IPS-15b (cell line): ENCODE measurements at regions not wholly inside any gene's neighbourhood (a gene's known extent, or its start where the extent isn't known, plus 50 kb on each side); places are given as distances from the start of the nearest gene placed in this dataset.

Experiments used
- H3K27me3 ChIP-seq: one replicate; pipeline ENCODE4 v1.6.1; 2013; ENCODE audit warnings: low read length; ENCODE audit not compliant: control insufficient read depth, insufficient read depth
- H3K36me3 ChIP-seq: one replicate; pipeline ENCODE4 v1.6.1; 2013; ENCODE audit warnings: low read length; ENCODE audit not compliant: control insufficient read depth, insufficient read depth
- H3K4me1 ChIP-seq: one replicate; pipeline ENCODE4 v1.6.1; 2013; ENCODE audit warnings: mild to moderate bottlenecking, low read length; ENCODE audit not compliant: control insufficient read depth, insufficient read depth
- H3K4me3 ChIP-seq: one replicate; pipeline ENCODE4 v1.5.1; 2013; ENCODE audit warnings: low read depth, low read length
- H3K9ac ChIP-seq: one replicate; pipeline ENCODE4 v1.6.1; 2013; ENCODE audit warnings: low read depth, mild to moderate bottlenecking, low read length
- H3K9me3 ChIP-seq: one replicate; pipeline ENCODE4 v1.6.1; 2013; ENCODE audit warnings: mild to moderate bottlenecking, low read length; ENCODE audit not compliant: control insufficient read depth, insufficient read depth

DNA sequence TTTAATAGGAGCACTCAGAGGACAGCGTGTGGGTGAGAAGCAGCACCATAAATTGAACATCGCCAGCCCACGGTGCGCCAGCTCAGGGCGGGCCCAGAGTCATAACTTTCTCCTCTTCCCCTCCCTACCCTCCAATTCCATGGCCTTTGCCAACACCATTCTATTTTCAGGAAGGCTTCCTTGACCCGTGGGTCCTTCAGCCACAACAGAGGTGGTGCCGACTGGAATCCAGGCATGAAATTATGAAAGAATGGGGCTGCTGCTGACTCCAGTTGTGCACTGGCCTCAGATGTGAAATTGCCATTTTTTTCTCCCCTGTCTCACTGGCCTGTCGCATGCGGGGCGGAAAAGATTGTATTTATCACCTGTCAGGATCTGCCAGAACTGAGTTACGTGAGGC lies 345.9 kb downstream of the MIAT start:
- H3K27me3 ChIP-seq, result no peaks in the 10 kb centered on the region
- H3K9ac ChIP-seq, result no peak overlapping the region
- H3K9me3 ChIP-seq, result no peaks in the 10 kb centered on the region
- H3K36me3 ChIP-seq, result no peaks in the 10 kb centered on the region
- H3K4me3 ChIP-seq, result no peak overlapping the region
- peaks cover 7% of the 10 kb centered on the region for H3K4me1 ChIP-seq

DNA sequence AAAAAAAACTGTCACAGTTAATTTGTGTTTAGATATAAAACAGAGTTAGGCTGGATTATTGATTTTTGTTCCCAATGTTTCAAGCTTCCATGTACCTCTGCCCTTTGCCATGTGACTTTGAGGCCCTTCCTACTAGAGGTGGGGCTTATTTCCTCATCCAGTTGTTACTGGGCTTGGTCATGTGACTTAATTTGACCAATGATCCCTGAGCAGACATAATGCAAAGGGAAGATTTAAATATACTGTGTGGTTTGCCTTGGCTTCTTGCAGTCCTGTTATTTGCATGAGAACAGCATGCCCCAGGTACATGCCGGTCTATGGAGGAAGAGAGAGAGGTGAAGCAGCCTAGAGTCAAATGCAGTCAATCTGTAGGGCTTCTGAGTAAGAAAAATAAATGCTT lies 347.0 kb downstream of the MIAT start:
- Histone ChIP-seq H3K9me3 (no peaks in the 10 kb centered on the region), H3K36me3 (no peaks in the 10 kb centered on the region), H3K9ac (no peak overlapping the region), H3K4me3 (no peak overlapping the region), H3K27me3 (no peaks in the 10 kb centered on the region), H3K4me1 (peaks cover 7% of the 10 kb centered on the region)

DNA sequence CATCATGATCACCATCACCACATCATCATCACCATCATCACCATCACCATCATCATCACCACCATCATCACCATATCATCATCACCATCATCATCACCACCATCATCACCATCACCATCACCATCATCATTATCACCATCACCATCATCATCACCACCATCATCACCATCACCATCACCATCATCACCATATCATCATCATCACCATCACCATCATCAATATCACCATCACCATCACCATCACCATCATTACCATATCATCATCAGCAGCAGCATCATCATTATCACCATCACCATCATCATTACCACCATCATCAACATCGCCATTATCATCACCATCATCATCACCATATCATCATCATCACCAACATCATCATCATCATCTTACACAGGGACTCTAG lies 351.1 kb downstream of the MIAT start:
- Histone ChIP-seq H3K4me1 (no peaks in the 10 kb centered on the region), H3K27me3 (no peaks in the 10 kb centered on the region), H3K4me3 (no peak overlapping the region), H3K9me3 (no peaks in the 10 kb centered on the region), H3K9ac (no peak overlapping the region), H3K36me3 (no peaks in the 10 kb centered on the region)

DNA sequence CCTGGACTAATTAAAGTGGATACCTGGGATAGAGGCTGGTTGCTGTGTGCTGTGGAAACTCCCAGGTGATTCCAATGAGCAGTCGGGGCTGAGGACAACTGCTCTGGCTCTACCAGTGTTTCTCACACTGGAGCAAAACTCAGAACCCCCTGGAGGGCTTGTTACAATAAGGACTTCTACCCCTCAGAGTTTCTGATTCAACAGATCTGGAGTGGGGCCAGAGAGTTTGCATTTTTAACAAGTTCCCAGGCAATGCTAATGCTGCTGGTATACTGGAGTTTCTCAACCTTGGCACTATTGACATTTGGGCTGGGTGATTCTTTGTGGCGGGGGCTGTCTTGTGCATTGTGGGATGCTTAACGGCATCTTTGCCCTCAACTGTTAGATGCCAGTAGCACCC lies 353.7 kb downstream of the MIAT start:
- Histone ChIP-seq H3K9me3 (no peaks in the 10 kb centered on the region), H3K4me3 (no peak overlapping the region), H3K9ac (no peak overlapping the region), H3K4me1 (no peaks in the 10 kb centered on the region), H3K27me3 (no peaks in the 10 kb centered on the region), H3K36me3 (no peaks in the 10 kb centered on the region)

DNA sequence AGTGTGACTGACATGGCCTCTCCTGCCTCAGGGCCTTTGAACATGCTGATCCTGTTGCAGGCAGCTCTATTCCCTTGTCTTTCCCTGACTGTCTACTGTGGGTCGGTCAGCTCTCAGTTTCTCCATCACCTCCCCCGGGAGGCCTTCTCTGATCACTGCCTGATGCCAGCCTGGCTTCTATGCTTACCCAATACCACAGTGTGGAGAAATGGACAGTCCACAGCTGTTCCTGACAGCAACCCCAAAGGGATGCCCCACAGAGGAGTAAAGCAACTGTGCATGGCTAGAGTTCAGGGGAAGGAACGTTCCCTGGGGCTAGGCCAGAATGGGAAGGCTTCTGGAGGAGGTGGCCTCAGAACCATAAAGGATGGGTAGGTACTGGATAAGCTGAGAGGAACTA lies 354.3 kb downstream of the MIAT start:
- H3K4me1 ChIP-seq, result no peaks in the 10 kb centered on the region
- H3K27me3 ChIP-seq, result no peaks in the 10 kb centered on the region
- H3K4me3 ChIP-seq, result no peak overlapping the region
- no peaks in the 10 kb centered on the region for H3K36me3 ChIP-seq
- H3K9ac ChIP-seq, result no peak overlapping the region
- H3K9me3 ChIP-seq, result no peaks in the 10 kb centered on the region

DNA sequence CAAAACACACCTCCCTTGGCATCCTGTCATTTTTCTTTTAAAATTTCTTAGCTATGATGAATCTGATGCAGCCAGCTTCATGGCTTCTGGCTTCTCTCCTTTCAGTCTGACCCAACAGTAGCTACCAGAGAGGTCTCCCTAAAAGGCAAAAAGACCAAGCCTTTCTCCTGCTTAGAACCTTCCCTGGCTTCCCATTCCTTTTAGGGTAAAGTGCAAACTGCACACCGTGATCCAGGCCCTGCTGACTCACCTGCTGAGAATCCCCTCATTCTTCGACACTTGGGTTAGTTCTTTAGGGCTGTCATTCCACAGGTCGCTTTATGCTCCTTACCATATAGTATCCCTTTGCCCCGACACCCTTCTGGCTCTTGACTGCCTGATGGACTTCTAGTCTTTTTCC lies 362.4 kb downstream of the MIAT start:
- Histone ChIP-seq H3K9me3 (no peaks in the 10 kb centered on the region), H3K4me3 (no peak overlapping the region), H3K36me3 (no peaks in the 10 kb centered on the region), H3K27me3 (no peaks in the 10 kb centered on the region), H3K9ac (no peak overlapping the region), H3K4me1 (no peaks in the 10 kb centered on the region)

DNA sequence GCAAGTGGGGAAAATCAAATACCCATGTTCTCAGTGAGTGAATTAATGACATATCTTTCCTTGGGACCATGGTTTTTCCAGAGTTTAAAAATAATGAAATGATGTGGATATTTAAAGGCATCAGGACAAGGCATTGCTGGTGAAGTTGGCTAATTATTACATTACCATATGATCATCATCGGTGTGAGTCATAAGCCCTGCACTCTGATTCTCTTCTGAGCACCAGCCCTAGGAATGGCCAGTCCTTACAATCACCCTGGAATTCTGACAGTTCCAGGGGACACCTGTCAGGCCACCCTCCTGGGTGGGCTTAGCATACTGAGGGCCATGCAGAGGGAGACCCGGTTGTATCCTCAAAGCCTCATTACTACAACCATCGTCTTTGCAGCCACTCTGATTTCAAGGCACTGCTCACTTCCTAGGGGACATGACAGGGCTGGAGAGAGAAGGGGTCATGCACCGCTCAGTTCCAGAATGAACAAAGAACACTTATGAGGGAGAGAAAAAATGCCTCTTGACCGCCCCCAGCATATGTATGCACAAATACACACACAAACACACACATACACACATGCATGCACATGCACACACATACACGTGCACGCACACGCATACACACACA lies 365.0 kb downstream of the MIAT start:
- Histone ChIP-seq H3K36me3 (no peaks in the 10 kb centered on the region), H3K4me3 (no peak overlapping the region), H3K9ac (no peak overlapping the region), H3K27me3 (no peaks in the 10 kb centered on the region), H3K9me3 (no peaks in the 10 kb centered on the region), H3K4me1 (no peaks in the 10 kb centered on the region)

DNA sequence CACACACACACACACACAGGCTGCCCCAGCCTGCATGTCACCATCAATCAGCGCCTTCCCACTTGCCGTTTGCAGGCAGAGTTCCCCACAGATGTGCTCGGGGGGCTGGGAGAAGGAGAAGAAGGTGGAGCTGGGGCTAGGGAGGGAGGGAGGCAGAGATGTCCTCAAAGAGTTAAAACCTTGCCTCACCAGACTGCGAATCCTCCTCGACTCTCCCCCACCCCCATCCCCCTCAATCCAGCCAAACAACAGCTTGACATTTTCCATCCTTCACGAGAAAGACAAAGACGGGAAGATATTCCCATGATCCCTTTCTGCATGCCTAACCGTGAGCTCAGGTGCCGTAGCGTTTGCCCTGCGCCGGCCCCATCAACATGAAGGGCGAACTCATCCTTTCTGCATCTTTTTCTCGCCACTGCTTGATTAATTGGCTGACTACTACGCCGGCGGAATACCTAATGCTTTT lies 365.5 kb downstream of the MIAT start:
- H3K4me1 ChIP-seq, result no peaks in the 10 kb centered on the region
- H3K9me3 ChIP-seq, result no peaks in the 10 kb centered on the region
- no peak overlapping the region for H3K4me3 ChIP-seq
- H3K27me3 ChIP-seq, result no peaks in the 10 kb centered on the region
- H3K36me3 ChIP-seq, result no peaks in the 10 kb centered on the region
- H3K9ac ChIP-seq, result no peak overlapping the region

DNA sequence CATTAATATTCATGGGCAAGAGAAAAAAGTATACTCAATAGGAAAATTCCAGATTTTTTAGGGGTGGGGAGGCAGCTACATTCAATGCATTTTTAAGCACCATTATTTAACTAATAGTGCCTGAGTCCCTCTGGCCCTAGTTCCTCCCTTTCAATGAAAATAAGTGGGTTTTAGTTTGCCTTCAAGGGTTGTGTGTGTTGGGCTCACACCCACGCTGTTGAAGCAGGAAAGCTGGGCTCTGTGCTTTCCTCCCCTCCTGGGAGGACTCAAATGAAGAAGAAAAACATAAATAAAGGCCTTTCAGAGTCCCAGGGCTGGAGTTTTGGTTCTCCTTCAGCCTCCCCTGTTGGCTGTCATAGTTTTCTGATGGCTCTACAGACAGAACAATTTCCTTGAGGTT lies 366.2 kb downstream of the MIAT start:
- Histone ChIP-seq H3K9ac (no peak overlapping the region), H3K9me3 (no peaks in the 10 kb centered on the region)

DNA sequence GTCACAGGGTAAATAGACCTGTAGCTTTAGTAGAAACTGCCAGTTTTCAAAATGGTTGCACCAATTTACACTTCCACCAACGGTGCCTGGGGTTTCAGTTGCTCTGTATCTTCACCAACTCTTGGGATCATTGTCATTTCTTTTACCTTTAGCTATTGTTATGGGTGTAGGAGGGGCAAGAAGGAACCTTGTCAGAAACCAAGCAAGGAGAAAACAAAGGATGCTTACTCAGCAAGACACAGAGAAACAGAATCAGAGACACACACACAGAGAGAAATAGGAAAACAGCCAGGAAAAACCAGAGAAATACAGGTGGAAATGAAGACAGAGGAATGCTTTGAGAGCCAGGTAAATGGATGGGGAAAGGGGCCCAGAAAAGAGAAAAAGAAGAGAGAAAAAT lies 367.6 kb downstream of the MIAT start:
- no peaks in the 10 kb centered on the region for H3K36me3 ChIP-seq
- H3K4me1 ChIP-seq, result no peaks in the 10 kb centered on the region
- H3K27me3 ChIP-seq, result no peaks in the 10 kb centered on the region
- no peak overlapping the region for H3K9ac ChIP-seq
- H3K4me3 ChIP-seq, result no peak overlapping the region
- H3K9me3 ChIP-seq, result no peaks in the 10 kb centered on the region

More for the DNA sequence above, 366.2 kb downstream of the MIAT start:
- no peaks in the 10 kb centered on the region for H3K4me1 ChIP-seq
- H3K36me3 ChIP-seq, result no peaks in the 10 kb centered on the region
- no peak overlapping the region for H3K4me3 ChIP-seq
- no peaks in the 10 kb centered on the region for H3K27me3 ChIP-seq

DNA sequence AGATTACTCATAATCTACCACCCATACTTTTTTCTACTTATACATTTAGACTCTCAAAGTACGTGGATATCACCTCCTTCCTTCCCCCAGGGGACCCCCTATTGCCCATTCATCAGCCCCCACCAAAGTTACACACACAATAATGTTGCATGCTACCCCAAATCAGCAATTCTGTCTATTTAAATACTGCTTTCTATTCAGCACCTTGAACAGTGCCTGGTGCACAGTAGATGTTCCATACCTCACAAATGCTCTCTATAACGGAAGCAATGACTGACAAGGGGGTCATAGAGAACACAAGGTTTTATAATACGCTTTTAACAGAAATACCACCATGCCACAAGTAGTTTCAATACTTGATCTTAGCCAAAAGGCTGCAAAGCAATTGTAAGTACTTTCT lies 370.7 kb downstream of the MIAT start:
- no peaks in the 10 kb centered on the region for H3K36me3 ChIP-seq
- no peaks in the 10 kb centered on the region for H3K9me3 ChIP-seq
- H3K9ac ChIP-seq, result no peak overlapping the region
- H3K4me3 ChIP-seq, result no peak overlapping the region
- no peaks in the 10 kb centered on the region for H3K4me1 ChIP-seq
- H3K27me3 ChIP-seq, result no peaks in the 10 kb centered on the region

DNA sequence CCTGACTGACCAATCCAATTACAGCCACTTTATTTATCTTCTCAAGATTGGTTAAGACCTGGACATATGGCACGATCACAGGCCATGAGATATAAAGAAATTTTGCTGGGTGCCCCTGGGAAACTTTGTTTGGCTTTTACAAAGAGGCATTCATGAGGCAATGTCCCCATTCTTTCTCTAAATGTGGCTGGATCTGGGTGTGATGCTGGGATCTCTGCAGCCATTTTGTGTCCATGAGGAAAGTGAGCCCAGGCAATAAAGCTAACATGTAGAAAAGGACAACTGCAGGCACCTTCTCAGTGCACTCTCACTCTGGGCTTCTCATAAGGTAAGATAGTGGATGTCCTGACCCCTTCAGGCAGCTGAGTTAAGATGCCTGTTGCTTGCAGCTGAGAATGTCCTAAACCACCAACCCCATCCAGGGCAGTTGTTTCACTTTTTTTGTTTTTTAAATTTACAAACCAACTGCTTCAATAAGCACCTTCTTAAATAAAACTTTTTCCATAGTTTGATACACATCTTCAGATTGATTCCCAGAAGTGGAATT lies 372.3 kb downstream of the MIAT start:
- Histone ChIP-seq H3K36me3 (no peaks in the 10 kb centered on the region), H3K27me3 (no peaks in the 10 kb centered on the region), H3K4me1 (no peaks in the 10 kb centered on the region), H3K4me3 (no peak overlapping the region), H3K9me3 (no peaks in the 10 kb centered on the region), H3K9ac (no peak overlapping the region)
